Kidney tubule cell (primary cell): ENCODE measurements at regions not wholly inside any gene's neighbourhood (a gene's known extent, or its start where the extent isn't known, plus 50 kb on each side); places are given as distances from the start of the nearest gene placed in this dataset.
A peak's percentile ranks its signal among the peaks of the same experiment; 100 is the strongest.
"Not testable (repeated sequence)": the region's sequence is repeated elsewhere in the genome, so short reads cannot be mapped to it uniquely, and the experiment has no call there.

ENCODE experiments used
- DNase-seq: peaks from one replicate; pipeline ENCODE4 v3.0.0-alpha.2; 2018; ENCODE audit warnings: low spot score

DNA sequence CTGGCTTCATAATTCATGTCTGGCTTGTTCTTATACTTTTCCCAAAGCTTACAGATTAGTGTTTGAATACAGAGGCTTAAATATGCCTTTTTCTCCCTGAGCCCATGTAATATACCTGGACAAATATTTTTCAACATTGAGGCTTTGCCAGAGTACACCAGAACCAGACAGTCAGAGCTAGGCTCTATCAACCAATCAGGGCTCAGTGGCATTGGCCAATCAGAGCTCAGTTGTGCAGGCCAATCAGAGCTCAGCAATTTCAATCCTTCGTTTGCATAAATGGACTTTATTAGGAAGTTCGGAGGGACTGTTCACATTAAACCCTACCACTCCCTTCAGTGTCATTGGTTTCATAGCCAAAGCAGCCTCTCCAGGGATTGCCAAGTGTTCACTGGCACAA lies 51.2 kb upstream of the TMSB15B start:
- no peak for DNase-seq

DNA sequence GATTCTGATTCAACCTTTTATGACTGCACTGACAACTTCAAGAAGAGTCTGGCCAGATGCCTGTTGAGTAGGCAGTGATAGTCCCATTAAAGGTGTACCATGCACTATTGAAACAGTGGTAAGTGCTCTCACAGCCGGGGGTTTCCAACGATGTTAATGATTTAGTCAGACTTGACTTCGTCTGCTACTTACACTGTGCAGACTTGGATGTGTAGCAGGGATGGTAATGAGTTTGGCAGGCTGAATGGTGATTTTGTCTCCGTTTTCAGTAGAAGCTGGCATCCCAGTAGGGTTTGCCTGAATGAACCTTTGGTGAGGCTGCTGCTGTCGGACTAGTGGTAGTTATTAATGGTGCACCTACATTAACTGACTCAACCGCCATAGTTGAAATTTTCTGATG lies 52.0 kb upstream of the TMSB15B start:
- peak; percentile 67 for DNase-seq

DNA sequence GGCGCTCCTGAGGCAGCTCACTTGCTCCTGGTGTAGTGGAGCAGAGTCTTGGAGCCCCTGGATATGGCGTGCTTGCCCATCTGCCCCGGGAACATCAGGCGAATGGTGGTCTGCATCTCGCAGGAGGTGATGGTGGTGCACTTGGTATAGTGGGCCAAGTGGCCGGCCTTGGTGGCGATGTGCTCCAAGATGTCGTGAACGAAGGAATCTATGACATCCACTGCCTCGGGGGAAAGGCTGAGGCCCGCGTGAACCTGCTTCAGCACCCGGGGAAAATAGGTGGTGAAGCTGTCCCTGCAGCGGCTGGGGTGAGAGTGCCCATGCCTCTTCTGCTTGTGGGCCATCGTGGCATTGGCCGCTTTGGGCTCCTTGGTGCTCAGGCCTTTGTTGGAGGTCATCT lies 58.1 kb upstream of the TMSB15B start:
- DNase-seq = no peak

- not testable (repeated sequence) for DNase-seq
Measured at GRCh38 chrX:103902606-103903005, 59.8 kb upstream of the TMSB15B start.

GRCh38 chrX:103889216-103889615 lies 57.2 kb upstream of the RAB9B start:
- DNase-seq = peak; percentile 49

- DNase-seq = no peak
Measured at GRCh38 chrX:103886624-103887023, 54.6 kb upstream of the RAB9B start.

DNA sequence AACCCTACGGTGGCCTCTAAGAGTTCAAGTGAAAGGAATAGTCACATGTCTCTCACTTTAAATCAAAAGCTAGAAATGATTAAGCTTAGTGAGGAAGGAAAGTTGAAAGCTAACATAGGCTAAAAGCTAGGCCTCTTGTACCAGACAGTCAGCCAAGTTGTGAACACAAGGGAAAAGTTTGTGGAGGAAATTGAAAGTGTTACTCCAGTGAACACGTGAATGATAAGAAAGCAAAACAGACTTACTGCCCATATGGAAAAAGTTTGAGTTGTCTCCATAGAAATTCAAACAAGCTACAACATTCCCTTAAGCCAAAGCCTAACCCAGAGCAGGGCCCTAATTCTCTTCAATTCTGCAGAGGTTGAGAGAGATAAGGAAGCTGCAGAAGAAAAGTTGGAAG lies 51.5 kb upstream of the RAB9B start:
- no peak for DNase-seq

GRCh38 chrX:103882999-103883398 lies 50.9 kb upstream of the RAB9B start:
- DNase-seq = no peak
